ENCODE measurements at regions not wholly inside any gene's neighbourhood (a gene's known extent, or its start where the extent isn't known, plus 50 kb on each side); places are given as distances from the start of the nearest gene placed in this dataset.

GRCh38 chr9:32248189-32248712 lies 136.2 kb upstream of the ACO1 start:
- 36 to 58% (median 42%) methylated on average over 2 of the region's 2 CpGs for WGBS, 3 donors

GRCh38 chr9:32251539-32251938 lies 132.9 kb upstream of the ACO1 start:
- no peaks in the 10 kb centered on the region for H3K4me1 ChIP-seq (ENCODE audit: insufficient read depth)
- 1% methylated on average over 5 of the region's 5 CpGs for WGBS, 3 donors
- peak in 3 of 5 donors; percentile 18 to 35 (median 23) for DNase-seq
- TF ChIP-seq EP300 (IDR thresholded peaks at IDR 0.05) (no peak), CTCF (IDR thresholded peaks at IDR 0.05) (peak in 1 of 3 donors; percentile 35), POLR2A (IDR thresholded peaks at IDR 0.05) (no peak)
- no peaks in the 10 kb centered on the region for H3K9me3 ChIP-seq
- H3K4me3 ChIP-seq = no peak overlapping the region
- no peak overlapping the region for H3K27ac ChIP-seq
- H3K27me3 ChIP-seq = no peaks in the 10 kb centered on the region
- H3K36me3 ChIP-seq = no peaks in the 10 kb centered on the region
- intact Hi-C loops (cut with DNase I) = no loop called here

More at GRCh38 chr9:32248189-32248712, 136.2 kb upstream of the ACO1 start:
- no peak overlapping the region for H3K27ac ChIP-seq
- no peak for DNase-seq
- intact Hi-C loops (cut with DNase I) = loop anchor here in 1 of 4 donors (10.0 kb wide), 1 partner anchor 53 kb away; no protein-coding TSS in a partner anchor
- no peaks in the 10 kb centered on the region for H3K4me1 ChIP-seq (ENCODE audit: insufficient read depth)
- no peaks in the 10 kb centered on the region for H3K36me3 ChIP-seq
- TF ChIP-seq EP300 (IDR thresholded peaks at IDR 0.05) = no peak
- TF ChIP-seq CTCF (IDR thresholded peaks at IDR 0.05) = no peak
- TF ChIP-seq POLR2A (IDR thresholded peaks at IDR 0.05) = no peak
- H3K27me3 ChIP-seq = no peaks in the 10 kb centered on the region
- H3K4me3 ChIP-seq = no peak overlapping the region
- H3K9me3 ChIP-seq = no peaks in the 10 kb centered on the region

- no peak overlapping the region for H3K27ac ChIP-seq
- H3K27me3 ChIP-seq = no peaks in the 10 kb centered on the region
Measured at GRCh38 chr9:32253731-32254130, 130.7 kb upstream of the ACO1 start.

GRCh38 chr9:32255026-32255425 lies 129.4 kb upstream of the ACO1 start:
- Histone ChIP-seq H3K9me3 (no peaks in the 10 kb centered on the region), H3K27me3 (no peaks in the 10 kb centered on the region), H3K27ac (no peak overlapping the region), H3K4me3 (no peak overlapping the region), H3K4me1 (ENCODE audit: insufficient read depth) (no peaks in the 10 kb centered on the region), H3K36me3 (no peaks in the 10 kb centered on the region)
- WGBS, 3 donors = 76 to 95% (median 80%) methylated on average over 4 of the region's 4 CpGs
- DNase-seq = no peak
- no peak for TF ChIP-seq CTCF (IDR thresholded peaks at IDR 0.05)
- TF ChIP-seq EP300 (IDR thresholded peaks at IDR 0.05) = no peak
- no peak for TF ChIP-seq POLR2A (IDR thresholded peaks at IDR 0.05)
- intact Hi-C loops (cut with DNase I) = no loop called here

More at GRCh38 chr9:32253731-32254130, 130.7 kb upstream of the ACO1 start:
- H3K4me1 ChIP-seq (ENCODE audit: insufficient read depth) = no peaks in the 10 kb centered on the region
- no peak overlapping the region for H3K4me3 ChIP-seq
- TF ChIP-seq CTCF (IDR thresholded peaks at IDR 0.05) (no peak), EP300 (IDR thresholded peaks at IDR 0.05) (no peak), POLR2A (IDR thresholded peaks at IDR 0.05) (no peak)
- WGBS, 3 donors = 66 to 77% (median 70%) methylated on average over 1 of the region's 1 CpG
- no peaks in the 10 kb centered on the region for H3K36me3 ChIP-seq
- intact Hi-C loops (cut with DNase I) = no loop called here
- DNase-seq = no peak
- H3K9me3 ChIP-seq = no peaks in the 10 kb centered on the region

Data from ovary (tissue), 7 donors.